ENCODE measurements at regions not wholly inside any gene's neighbourhood (a gene's known extent, or its start where the extent isn't known, plus 50 kb on each side); places are given as distances from the start of the nearest gene placed in this dataset.

- TF ChIP-seq CTCF (IDR thresholded peaks at IDR 0.05; ENCODE audit: low read depth, low read length) (no peak), EZH2phosphoT487 (IDR thresholded peaks at IDR 0.05; ENCODE audit: low read depth) (no peak)
Observed at GRCh38 chr9:107948086-107948485, 458.5 kb upstream of the KLF4 start.
